Upper lobe of left lung (tissue), 4 donors: ENCODE measurements at regions not wholly inside any gene's neighbourhood (a gene's known extent, or its start where the extent isn't known, plus 50 kb on each side); places are given as distances from the start of the nearest gene placed in this dataset.

Experiments used
- POLR2A ChIP-seq, 4 donors: fragments of 450-650 bp; IDR thresholded peaks; one replicate each; pipeline ENCODE4 v1.5.1; 2016 to 2017; ENCODE audit warnings: antibody characterized with exemption in 4 of 4, mild to moderate bottlenecking in 2 of 4
- POLR2AphosphoS5 ChIP-seq, 2 donors: sonication (generic); formaldehyde crosslinking; IDR thresholded peaks; one replicate each; pipeline ENCODE4 v1.5.1; 2017; ENCODE audit warnings: antibody characterized with exemption in 2 of 2
- TF ChIP-seq, protein P1 (sequence below), 6 experiments: fragments of 450-650 bp in 4 of 6; fragments of 200-600 bp in 2 of 6; sonication (generic) in 2 of 6; IDR thresholded peaks; one replicate each; pipeline ENCODE4 v1.5.1; 2016 to 2019; ENCODE audit warnings: antibody characterized with exemption in 6 of 6

DNA sequence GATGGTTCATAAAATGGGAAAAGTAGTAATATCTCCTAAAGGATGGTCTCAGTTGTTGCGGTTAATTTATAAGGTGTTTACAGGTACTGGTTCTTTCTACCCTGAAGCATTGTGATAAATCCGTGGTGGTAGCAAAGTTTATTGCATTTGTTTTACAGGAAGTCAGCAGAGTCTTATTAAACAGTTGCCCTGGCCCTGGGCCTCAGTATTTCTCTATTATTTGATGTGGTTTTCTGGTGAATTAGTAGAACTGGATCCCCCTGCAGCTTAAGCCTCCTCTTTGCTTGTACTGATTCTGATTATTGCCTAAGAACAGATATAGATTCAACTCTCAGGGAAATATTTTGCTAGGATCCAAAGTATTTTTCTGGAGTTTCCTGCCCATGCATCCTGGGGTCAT is 76.4 kb upstream of the CD55 start:
- TF ChIP-seq, protein P1, sequence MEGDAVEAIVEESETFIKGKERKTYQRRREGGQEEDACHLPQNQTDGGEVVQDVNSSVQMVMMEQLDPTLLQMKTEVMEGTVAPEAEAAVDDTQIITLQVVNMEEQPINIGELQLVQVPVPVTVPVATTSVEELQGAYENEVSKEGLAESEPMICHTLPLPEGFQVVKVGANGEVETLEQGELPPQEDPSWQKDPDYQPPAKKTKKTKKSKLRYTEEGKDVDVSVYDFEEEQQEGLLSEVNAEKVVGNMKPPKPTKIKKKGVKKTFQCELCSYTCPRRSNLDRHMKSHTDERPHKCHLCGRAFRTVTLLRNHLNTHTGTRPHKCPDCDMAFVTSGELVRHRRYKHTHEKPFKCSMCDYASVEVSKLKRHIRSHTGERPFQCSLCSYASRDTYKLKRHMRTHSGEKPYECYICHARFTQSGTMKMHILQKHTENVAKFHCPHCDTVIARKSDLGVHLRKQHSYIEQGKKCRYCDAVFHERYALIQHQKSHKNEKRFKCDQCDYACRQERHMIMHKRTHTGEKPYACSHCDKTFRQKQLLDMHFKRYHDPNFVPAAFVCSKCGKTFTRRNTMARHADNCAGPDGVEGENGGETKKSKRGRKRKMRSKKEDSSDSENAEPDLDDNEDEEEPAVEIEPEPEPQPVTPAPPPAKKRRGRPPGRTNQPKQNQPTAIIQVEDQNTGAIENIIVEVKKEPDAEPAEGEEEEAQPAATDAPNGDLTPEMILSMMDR (IDR thresholded peaks at IDR 0.05), result no peak
- no peak for TF ChIP-seq POLR2AphosphoS5 (IDR thresholded peaks at IDR 0.05)
- TF ChIP-seq POLR2A (IDR thresholded peaks at IDR 0.05), result no peak
